DND-41 (cell line): ENCODE measurements at regions not wholly inside any gene's neighbourhood (a gene's known extent, or its start where the extent isn't known, plus 50 kb on each side); places are given as distances from the start of the nearest gene placed in this dataset.

Experiments
- EZH2 ChIP-seq: IDR thresholded peaks from 3 replicates; pipeline ENCODE4 v1.6.1; 2012; ENCODE audit warnings: borderline replicate concordance, low read depth, mild to moderate bottlenecking, moderate library complexity, low read length, inconsistent platforms; ENCODE audit not compliant: severe bottlenecking
- TF ChIP-seq, protein P1 (sequence below): IDR thresholded peaks from 2 replicates; pipeline ENCODE4 v1.5.1; 2012; ENCODE audit warnings: borderline replicate concordance, low read length, moderate library complexity, mild to moderate bottlenecking; ENCODE audit not compliant: poor library complexity, severe bottlenecking; ENCODE audit errors: extremely low read depth

DNA sequence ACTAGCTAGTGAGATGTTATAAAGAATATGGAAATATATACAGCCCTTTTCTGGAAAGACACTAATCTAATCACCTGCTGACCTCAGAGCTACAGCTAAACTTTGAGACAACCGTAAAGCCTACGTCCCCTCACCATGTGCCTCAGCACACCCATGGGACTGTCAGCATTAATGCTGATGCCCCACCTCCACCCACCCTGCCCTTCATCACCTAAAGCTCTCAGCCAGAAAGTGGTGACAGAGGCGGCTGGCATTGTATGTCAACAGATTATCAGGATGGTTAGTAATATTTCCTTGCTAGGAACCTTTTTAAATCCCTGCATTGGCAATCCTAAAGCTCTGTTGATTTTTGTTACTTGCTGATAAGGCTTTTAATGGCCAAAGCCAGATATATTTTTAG lies 1177.9 kb downstream of the DIAPH3 start:
- TF ChIP-seq, protein P1, sequence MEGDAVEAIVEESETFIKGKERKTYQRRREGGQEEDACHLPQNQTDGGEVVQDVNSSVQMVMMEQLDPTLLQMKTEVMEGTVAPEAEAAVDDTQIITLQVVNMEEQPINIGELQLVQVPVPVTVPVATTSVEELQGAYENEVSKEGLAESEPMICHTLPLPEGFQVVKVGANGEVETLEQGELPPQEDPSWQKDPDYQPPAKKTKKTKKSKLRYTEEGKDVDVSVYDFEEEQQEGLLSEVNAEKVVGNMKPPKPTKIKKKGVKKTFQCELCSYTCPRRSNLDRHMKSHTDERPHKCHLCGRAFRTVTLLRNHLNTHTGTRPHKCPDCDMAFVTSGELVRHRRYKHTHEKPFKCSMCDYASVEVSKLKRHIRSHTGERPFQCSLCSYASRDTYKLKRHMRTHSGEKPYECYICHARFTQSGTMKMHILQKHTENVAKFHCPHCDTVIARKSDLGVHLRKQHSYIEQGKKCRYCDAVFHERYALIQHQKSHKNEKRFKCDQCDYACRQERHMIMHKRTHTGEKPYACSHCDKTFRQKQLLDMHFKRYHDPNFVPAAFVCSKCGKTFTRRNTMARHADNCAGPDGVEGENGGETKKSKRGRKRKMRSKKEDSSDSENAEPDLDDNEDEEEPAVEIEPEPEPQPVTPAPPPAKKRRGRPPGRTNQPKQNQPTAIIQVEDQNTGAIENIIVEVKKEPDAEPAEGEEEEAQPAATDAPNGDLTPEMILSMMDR, result no peak
- TF ChIP-seq EZH2, result no peak
